ENCODE measurements at regions not wholly inside any gene's neighbourhood (a gene's known extent, or its start where the extent isn't known, plus 50 kb on each side); places are given as distances from the start of the nearest gene placed in this dataset.

DNA sequence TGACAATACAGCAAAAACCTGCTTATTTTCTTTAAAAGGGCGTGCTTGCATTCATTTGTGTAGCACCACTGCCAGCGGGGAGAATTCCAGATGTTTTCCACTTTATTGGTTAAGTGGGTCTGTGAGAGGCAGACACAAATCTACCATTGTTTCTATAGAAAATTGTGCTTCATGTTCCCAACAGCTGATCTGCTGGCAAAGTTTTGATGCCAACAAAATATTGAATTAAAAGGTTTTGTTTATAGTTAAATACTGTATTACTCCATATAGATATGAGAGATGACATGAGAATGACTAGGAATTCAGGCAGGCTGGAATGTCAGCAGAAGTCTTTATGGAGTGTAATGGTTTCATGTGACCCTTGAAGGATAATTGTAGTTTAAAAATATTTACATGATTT lies 182.7 kb downstream of the MC4R start:
- TF ChIP-seq EZH2 (IDR thresholded peaks at IDR 0.05; ENCODE audit: low read length, missing control alignments): no peak
- TF ChIP-seq, protein P1, sequence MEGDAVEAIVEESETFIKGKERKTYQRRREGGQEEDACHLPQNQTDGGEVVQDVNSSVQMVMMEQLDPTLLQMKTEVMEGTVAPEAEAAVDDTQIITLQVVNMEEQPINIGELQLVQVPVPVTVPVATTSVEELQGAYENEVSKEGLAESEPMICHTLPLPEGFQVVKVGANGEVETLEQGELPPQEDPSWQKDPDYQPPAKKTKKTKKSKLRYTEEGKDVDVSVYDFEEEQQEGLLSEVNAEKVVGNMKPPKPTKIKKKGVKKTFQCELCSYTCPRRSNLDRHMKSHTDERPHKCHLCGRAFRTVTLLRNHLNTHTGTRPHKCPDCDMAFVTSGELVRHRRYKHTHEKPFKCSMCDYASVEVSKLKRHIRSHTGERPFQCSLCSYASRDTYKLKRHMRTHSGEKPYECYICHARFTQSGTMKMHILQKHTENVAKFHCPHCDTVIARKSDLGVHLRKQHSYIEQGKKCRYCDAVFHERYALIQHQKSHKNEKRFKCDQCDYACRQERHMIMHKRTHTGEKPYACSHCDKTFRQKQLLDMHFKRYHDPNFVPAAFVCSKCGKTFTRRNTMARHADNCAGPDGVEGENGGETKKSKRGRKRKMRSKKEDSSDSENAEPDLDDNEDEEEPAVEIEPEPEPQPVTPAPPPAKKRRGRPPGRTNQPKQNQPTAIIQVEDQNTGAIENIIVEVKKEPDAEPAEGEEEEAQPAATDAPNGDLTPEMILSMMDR (conservative IDR thresholded peaks at IDR 0.05 in 1 of 2, IDR thresholded peaks at IDR 0.05 in 1 of 2; ENCODE audit: low read depth in 1 of 2, low read length in 2 of 2): no peak
